ENCODE measurements at regions not wholly inside any gene's neighbourhood (a gene's known extent, or its start where the extent isn't known, plus 50 kb on each side); places are given as distances from the start of the nearest gene placed in this dataset.

- Histone ChIP-seq H2BK15ac (ENCODE audit: low read length) (no peak overlapping the region), H3K56ac (replicated peaks; ENCODE audit: insufficient read length, low read depth, low read length) (no peak overlapping the region), H3K27ac (ENCODE audit: low read depth, low read length) (no peak overlapping the region), H3K27me3 (replicated peaks in 1 of 4; ENCODE audit: control insufficient read depth in 3 of 4, extremely low read depth in 1 of 4, insufficient read depth in 3 of 4, low read length in 3 of 4) (no peaks in the 10 kb centered on the region), H2BK20ac (ENCODE audit: low read length) (no peak overlapping the region), H4K20me1 (replicated peaks in 1 of 2; ENCODE audit: control insufficient read depth in 1 of 2, insufficient read depth in 2 of 2, low read length in 2 of 2) (no peaks in the 10 kb centered on the region), H3K4me3 (ENCODE audit: extremely low read depth in 1 of 4, insufficient read depth in 2 of 4, low read depth in 3 of 4, low read length in 4 of 4) (no peak overlapping the region), H3K79me2 (ENCODE audit: control insufficient read depth in 1 of 2, insufficient read depth in 2 of 2, low read length in 2 of 2) (no peaks in the 10 kb centered on the region), H3K4ac (replicated peaks; ENCODE audit: insufficient read length, low read depth, low read length) (no peak overlapping the region), H2BK5ac (ENCODE audit: low read depth, low read length) (no peak overlapping the region), H4K91ac (replicated peaks; ENCODE audit: insufficient read length, low read length) (no peak overlapping the region), H3K36me3 (ENCODE audit: control insufficient read depth in 2 of 4, insufficient read depth in 4 of 4, low read length in 3 of 4) (no peaks in the 10 kb centered on the region), H3K23ac (ENCODE audit: insufficient read length) (no peak overlapping the region), H3K4me1 (replicated peaks in 1 of 4; ENCODE audit: control insufficient read depth in 3 of 4, insufficient read depth in 4 of 4, low read length in 3 of 4) (no peaks in the 10 kb centered on the region), H3K9ac (replicated peaks in 1 of 4; ENCODE audit: extremely low read depth in 1 of 4, low read depth in 3 of 4, low read length in 3 of 4) (no peak overlapping the region), H3K79me1 (ENCODE audit: low read depth, low read length) (no peaks in the 10 kb centered on the region), H4K5ac (ENCODE audit: insufficient read length, low read depth, low read length) (no peak overlapping the region), H3K4me2 (ENCODE audit: insufficient read depth in 1 of 2, low read depth in 2 of 2, low read length in 2 of 2) (no peak overlapping the region), H3K23me2 (ENCODE audit: low read depth, low read length) (no peaks in the 10 kb centered on the region), H3K9me3 (ENCODE audit: insufficient read depth in 2 of 2, low read depth in 1 of 2, low read length in 1 of 2) (no peaks in the 10 kb centered on the region), H4K8ac (ENCODE audit: extremely low read depth, insufficient read depth, low read length) (no peak overlapping the region), H3K18ac (ENCODE audit: extremely low read depth, low read length) (no peak overlapping the region), H2BK12ac (ENCODE audit: low read depth, low read length) (no peak overlapping the region), H2BK120ac (replicated peaks; ENCODE audit: low read depth, low read length) (no peak overlapping the region), H3K14ac (ENCODE audit: insufficient read length) (no peak overlapping the region), H2AFZ (ENCODE audit: low read length) (no peak overlapping the region), H2AK5ac (ENCODE audit: low read depth, low read length) (no peak overlapping the region)
- DNase-seq (ENCODE audit: low read depth in 1 of 2, low spot score in 2 of 2) (no peak), FAIRE-seq (no peak)
- ChIA-PET CTCF (ENCODE audit: partially characterized antibody) (no interaction called here), POLR2A (ENCODE audit: partially characterized antibody) (interaction anchor here (0.7 kb wide), 1 partner anchor 1471 kb away, joined by 3 read pairs; no protein-coding TSS in a partner anchor)
- 93% methylated on average over 6 of the region's 7 CpGs; no CpG with 5 or more reads in 1 of the 2 experiments for WGBS, 2 experiments (ENCODE audit: extremely low coverage in 1 of 2, insufficient coverage in 1 of 2, insufficient read length in 1 of 2, insufficient replicate concordance in 2 of 2, low coverage in 1 of 2, low lambda C conversion rate in 2 of 2, missing lambda C conversion rate in 1 of 2)
- no peak for TF ChIP-seq RXRA (IDR thresholded peaks at IDR 0.05; ENCODE audit: insufficient read depth, low read depth, low read length)
- no peak for TF ChIP-seq JUN (IDR thresholded peaks at IDR 0.05; ENCODE audit: low read depth, low read length)
- no peak for TF ChIP-seq BRCA1 (IDR thresholded peaks at IDR 0.05; ENCODE audit: low read depth, low read length)
- TF ChIP-seq MAFK (IDR thresholded peaks at IDR 0.05; ENCODE audit: low read depth, low read length) = no peak
- TF ChIP-seq MAX (IDR thresholded peaks at IDR 0.05) = no peak
- TF ChIP-seq GTF2F1 (IDR thresholded peaks at IDR 0.05; ENCODE audit: borderline replicate concordance, low read depth, low read length) = no peak
- TF ChIP-seq SP1 (IDR thresholded peaks at IDR 0.05; ENCODE audit: low read depth, low read length) = no peak
- TF ChIP-seq SIX5 (IDR thresholded peaks at IDR 0.05; ENCODE audit: low read depth, low read length) = no peak
- TF ChIP-seq SP4 (IDR thresholded peaks at IDR 0.05; ENCODE audit: low read length) = no peak
- TF ChIP-seq SUZ12 (IDR thresholded peaks at IDR 0.05; ENCODE audit: low read length) = no peak
- no peak for TF ChIP-seq CBX8 (IDR thresholded peaks at IDR 0.05; ENCODE audit: borderline replicate concordance, low read depth, low read length)
- no peak for TF ChIP-seq POLR2A (IDR thresholded peaks at IDR 0.05; ENCODE audit: control extremely low read depth in 1 of 2, low read depth in 2 of 2, low read length in 2 of 2)
- no peak for TF ChIP-seq RAD21 (IDR thresholded peaks at IDR 0.05 in 1 of 2, conservative IDR thresholded peaks at IDR 0.05 in 1 of 2; ENCODE audit: low read depth in 2 of 2, low read length in 2 of 2)
- TF ChIP-seq CEBPB (IDR thresholded peaks at IDR 0.05; ENCODE audit: low read depth, low read length) = no peak
- no peak for TF ChIP-seq ASH2L (IDR thresholded peaks at IDR 0.05; ENCODE audit: low read length)
These were observed 229.8 kb upstream of the TEX13C start for GRCh38 chrX:125089761-125090445.

Measured in H1 (cell line).